Dermis blood vessel endothelial cell (primary cell): ENCODE measurements at regions not wholly inside any gene's neighbourhood (a gene's known extent, or its start where the extent isn't known, plus 50 kb on each side); places are given as distances from the start of the nearest gene placed in this dataset.
"Not testable (repeated sequence)": the region's sequence is repeated elsewhere in the genome, so short reads cannot be mapped to it uniquely, and the experiment has no call there.

ENCODE experiments used
- DNase-seq: peaks from one replicate; pipeline ENCODE4 v3.0.0; 2010

GRCh38 chrX:37904833-37905232 lies 57.5 kb upstream of the DYNLT3 start:
- DNase-seq = no peak

- DNase-seq = peak; percentile 0
Observed at GRCh38 chrX:37905436-37906147, 58.2 kb upstream of the DYNLT3 start.

DNA sequence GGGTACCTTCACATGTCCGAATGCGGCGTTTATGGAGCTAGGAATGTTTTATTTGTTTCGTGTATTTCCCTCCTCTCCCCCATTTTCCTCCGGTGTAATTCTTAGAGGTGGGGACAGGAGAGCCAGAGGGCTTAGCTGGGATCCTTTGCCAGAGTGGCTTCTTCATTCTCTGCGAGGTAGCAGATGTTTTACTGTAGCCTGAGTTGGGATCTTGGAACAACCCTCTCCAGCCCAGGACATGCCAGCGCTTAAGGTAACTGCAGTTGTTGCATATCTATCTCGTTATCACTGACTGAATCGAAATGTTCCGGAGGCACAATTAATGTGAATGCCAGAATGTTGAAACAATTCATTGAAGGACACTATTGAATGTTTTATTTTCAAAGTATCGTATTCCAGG lies 59.0 kb upstream of the DYNLT3 start:
- no peak for DNase-seq

DNA sequence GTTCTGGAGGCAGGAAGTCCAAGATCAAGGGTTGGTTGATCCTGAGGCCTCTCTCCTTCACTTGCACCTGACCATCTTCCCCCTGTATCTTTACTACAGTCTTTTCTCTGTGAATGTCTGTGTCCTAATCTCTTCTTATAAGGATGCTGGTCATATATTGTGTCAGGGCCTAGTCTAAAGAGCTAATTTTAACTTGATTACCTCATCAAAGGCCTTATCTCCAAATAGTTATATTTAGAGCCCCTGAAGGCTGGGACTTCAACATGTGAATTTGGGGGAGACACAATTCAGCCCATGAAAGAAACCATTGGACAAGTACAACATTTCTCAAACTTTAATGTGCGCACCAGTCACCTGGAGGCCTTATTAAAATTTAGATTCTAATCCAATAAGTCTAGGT lies 62.8 kb upstream of the DYNLT3 start:
- no peak for DNase-seq

DNA sequence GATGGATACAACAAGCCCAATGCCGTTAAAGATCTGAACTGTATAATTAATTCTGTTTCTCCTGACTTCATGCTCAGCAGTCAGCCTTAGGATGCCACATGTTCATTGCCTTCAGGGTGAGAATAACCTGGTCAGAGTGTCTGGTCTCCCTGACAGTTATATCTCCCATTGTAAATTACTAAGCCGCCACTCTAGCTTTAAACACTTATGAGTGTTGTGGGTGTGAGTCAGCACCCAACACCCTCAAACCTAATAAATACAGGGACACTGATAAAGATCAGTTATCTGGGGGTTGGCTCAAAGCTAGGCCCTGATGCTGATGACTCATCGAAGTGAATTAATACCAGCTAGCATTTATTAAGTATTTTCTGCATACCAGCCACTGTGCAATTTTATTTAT lies 64.9 kb upstream of the DYNLT3 start:
- peak; percentile 7 for DNase-seq

- no peak for DNase-seq
Observed at GRCh38 chrX:37912777-37913176, 65.4 kb upstream of the DYNLT3 start.

DNA sequence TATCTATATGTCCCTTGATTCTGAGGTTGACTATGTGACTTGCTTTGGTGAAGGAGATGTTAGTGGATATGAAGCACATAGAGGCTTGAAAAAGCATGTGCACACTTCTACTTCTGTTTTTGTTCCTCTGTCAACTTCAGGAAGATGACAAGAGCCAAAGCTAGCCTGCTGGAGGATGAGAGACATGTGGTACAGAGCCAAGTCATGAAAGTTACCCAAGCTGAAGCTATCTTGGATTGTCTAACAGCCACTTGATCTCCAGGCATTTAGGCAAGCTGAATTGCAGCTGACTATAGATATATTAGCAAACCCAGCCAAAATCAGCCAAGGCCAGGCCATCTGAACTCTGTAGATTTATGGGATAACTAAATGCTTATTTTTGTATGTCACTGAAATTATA lies 70.8 kb upstream of the DYNLT3 start:
- no peak for DNase-seq

GRCh38 chrX:37918703-37919102 lies 71.3 kb upstream of the DYNLT3 start:
- DNase-seq = no peak

DNA sequence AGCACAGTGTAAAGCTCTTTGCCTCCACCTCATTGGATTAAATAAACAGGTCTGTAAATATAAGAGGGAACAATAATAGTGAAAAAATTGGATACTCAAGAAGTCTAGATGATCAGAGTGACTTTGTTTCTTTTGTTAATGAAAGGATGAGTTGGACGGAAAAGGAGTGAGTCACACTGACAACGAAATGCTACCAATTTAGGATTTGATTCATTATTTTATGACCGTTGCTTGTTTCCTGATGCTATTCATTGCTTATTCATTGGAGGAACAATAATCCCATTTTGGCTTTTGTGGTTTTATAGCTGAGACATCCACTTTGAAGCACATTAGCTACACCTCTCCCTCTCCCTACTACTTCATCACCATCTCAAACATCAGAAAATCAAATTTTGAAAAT lies 74.4 kb upstream of the DYNLT3 start:
- peak; percentile 41 for DNase-seq

DNA sequence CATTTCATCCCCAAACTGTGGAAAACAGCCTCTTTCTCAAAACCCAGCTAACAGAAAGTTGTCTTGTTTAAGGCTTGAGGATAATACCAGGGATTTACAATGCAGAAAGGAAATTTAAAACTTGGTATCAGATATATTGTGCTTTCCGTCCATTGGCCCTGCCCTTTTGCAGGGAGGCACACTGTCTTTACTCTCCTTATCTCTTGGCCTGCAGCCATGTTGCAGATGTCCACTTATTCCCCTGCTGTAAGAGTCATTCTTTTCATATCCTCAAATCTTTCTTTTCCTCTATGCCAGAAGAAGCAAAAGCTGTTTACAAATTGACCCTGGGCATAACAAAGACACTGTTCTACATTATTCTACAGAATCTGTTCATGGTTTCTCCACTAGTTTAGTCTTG lies 75.6 kb upstream of the DYNLT3 start:
- no peak for DNase-seq

- not testable (repeated sequence) for DNase-seq
Observed at GRCh38 chrX:37925761-37926160, 78.4 kb upstream of the DYNLT3 start.

- peak; percentile 51 for DNase-seq
Observed at GRCh38 chrX:37926700-37927099, 79.3 kb upstream of the DYNLT3 start.

DNA sequence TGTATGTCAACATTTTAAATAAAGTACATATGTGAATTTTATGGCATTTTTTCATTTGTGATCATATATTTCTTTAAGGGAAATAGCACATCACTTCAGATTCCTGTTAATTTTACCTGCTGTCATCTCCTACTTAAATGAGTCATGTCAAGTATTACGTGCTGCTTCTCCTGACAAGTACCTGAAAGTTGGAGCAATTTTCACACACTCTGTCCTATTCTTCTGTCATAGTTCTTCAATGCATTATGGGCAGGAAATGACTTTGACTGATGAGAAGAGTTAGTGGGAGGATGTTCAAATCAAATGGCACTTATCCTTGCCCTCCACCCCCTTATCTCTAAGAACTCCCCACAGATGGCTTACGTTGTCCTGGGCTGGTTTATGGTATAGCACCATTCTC lies 64.2 kb upstream of the SYTL5 start:
- no peak for DNase-seq

DNA sequence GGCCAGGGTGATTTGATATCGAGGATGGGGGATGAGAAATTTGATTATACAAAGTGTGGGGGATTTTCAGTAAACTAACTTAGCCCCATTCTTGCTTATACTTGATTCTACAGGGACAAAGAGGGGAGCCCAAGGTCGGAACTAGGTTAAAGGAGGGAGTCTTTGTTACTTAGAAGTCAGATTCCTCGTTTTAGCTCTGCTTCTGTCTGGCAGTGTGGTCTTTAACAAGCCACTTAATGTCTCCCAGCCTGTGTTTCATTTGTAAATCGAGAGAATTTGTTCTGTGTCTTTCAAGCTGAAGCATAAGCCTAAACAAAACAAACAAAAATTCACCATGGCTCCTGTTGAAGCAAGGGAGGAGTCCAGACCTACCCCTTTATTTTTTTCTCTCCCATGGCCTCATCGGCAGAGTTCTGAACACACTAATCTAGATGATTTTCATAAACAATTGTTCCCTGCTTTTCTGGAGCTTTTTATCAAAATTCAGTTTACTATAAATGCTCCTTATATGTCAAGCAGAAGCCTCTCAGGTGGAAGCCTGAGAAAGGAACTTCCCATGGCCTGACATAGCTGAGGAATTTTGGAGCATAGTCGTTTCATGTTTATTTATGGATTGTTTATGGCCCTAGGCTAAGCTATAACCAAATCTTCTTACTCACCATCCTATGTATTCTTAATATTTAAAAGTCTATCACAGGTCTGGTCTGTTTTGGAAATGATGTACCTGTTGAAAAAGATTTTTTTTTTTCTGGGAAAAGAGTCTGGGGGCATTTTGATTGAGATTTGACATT lies 62.6 kb upstream of the SYTL5 start:
- DNase-seq = no peak

- DNase-seq = no peak
Observed at GRCh38 chrX:37946197-37946596, 60.2 kb upstream of the SYTL5 start.

DNA sequence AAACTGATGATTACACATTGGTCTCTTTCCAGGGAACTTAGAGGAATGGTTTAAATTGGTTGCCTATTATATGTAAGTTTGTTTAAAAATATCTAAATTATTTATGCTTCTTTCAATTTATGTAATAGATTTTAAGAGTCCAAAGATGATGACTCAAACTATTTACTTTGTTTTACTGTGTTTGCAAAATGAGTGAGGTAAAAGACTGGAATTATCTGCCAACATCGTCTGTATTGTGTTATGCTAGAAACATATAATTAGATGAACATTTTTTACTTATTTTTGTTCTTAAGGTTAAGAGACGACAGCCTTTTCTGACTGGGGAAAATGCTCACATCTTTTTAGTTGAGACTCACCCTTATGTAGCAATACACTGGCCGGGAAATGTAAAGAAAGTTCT lies 51.1 kb upstream of the SYTL5 start:
- DNase-seq = no peak

DNA sequence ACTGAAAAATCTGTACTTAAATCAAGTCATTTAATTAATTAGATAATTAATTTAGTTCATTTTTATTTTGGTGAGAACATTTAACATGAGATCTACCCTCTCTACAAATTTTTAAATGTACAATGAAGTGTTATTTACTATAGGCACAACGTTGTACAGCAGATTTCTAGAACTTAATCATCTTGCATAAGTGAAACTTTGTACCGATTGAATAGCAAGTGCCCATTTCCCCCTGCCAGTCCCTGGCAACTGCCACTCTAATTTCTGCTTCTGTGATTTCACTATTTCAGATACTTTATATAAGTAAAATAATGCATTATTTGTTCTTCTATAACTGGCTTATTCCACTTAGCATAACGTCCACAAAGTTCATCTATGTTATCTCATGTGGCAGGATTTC lies 50.1 kb upstream of the SYTL5 start:
- no peak for DNase-seq
